H9 (cell line): ENCODE measurements at regions not wholly inside any gene's neighbourhood (a gene's known extent, or its start where the extent isn't known, plus 50 kb on each side); places are given as distances from the start of the nearest gene placed in this dataset.

Experiments
- DNase-seq: peaks from one replicate; pipeline ENCODE4 v3.0.0-alpha.2; 2017
- H2AFZ ChIP-seq: one replicate; pipeline ENCODE4 v1.6.1; 2013; ENCODE audit warnings: mild to moderate bottlenecking, low read length, control low read depth, moderate library complexity
- H2AK5ac ChIP-seq: 2 replicates; pipeline ENCODE4 v1.6.1; 2013; ENCODE audit warnings: low read length, control low read depth, mixed read lengths; ENCODE audit not compliant: insufficient read length
- H2BK120ac ChIP-seq: one replicate; pipeline ENCODE4 v1.6.1; 2013; ENCODE audit warnings: low read depth, mild to moderate bottlenecking, low read length, control low read depth, inconsistent platforms; ENCODE audit not compliant: poor library complexity, severe bottlenecking
- H2BK12ac ChIP-seq: 2 replicates; pipeline ENCODE4 v1.6.1; 2013; ENCODE audit warnings: low read length, control low read depth, mixed read lengths, low read depth; ENCODE audit not compliant: insufficient read length
- H2BK15ac ChIP-seq: 2 replicates; pipeline ENCODE4 v1.6.1; 2013; ENCODE audit warnings: low read depth, low read length, control low read depth
- H2BK20ac ChIP-seq: one replicate; pipeline ENCODE4 v1.6.1; 2013; ENCODE audit warnings: low read depth, mild to moderate bottlenecking, low read length, control low read depth, inconsistent platforms; ENCODE audit not compliant: poor library complexity, severe bottlenecking
- H2BK5ac ChIP-seq: 2 replicates; pipeline ENCODE4 v1.6.1; 2013; ENCODE audit warnings: low read length, control low read depth, mixed read lengths; ENCODE audit not compliant: insufficient read length
- H3K14ac ChIP-seq: 2 replicates; pipeline ENCODE4 v1.6.1; 2013; ENCODE audit warnings: low read length, control low read depth; ENCODE audit not compliant: insufficient read depth
- H3K18ac ChIP-seq: 2 replicates; pipeline ENCODE4 v1.6.1; 2013; ENCODE audit warnings: low read depth, mild to moderate bottlenecking, mixed read lengths, low read length, control low read depth; ENCODE audit not compliant: insufficient read length
- H3K23ac ChIP-seq: 2 replicates; pipeline ENCODE4 v1.6.1; 2013; ENCODE audit warnings: low read length, control low read depth, mixed read lengths, low read depth; ENCODE audit not compliant: insufficient read length
- H3K23me2 ChIP-seq: 2 replicates; pipeline ENCODE4 v1.6.1; 2013; ENCODE audit warnings: low read depth, mild to moderate bottlenecking, mixed read lengths, low read length, control low read depth; ENCODE audit not compliant: insufficient read length, poor library complexity, severe bottlenecking
- H3K27ac ChIP-seq: 2 replicates; pipeline ENCODE4 v1.5.1; 2013; ENCODE audit warnings: low read length, control low read depth, mixed read lengths, low read depth; ENCODE audit not compliant: insufficient read length
- H3K27me3 ChIP-seq: 2 replicates; pipeline ENCODE4 v1.6.1; 2013; ENCODE audit warnings: low read length, control low read depth, inconsistent platforms; ENCODE audit not compliant: insufficient read depth
- H3K4ac ChIP-seq: 2 replicates; pipeline ENCODE4 v1.6.1; 2013; ENCODE audit warnings: low read depth, mild to moderate bottlenecking, control low read depth, inconsistent platforms, low read length, moderate library complexity
- H3K4me1 ChIP-seq: 2 replicates; pipeline ENCODE4 v1.6.1; 2013; ENCODE audit warnings: low read length, control low read depth, inconsistent platforms; ENCODE audit not compliant: insufficient read depth
- H3K4me2 ChIP-seq: 2 replicates; pipeline ENCODE4 v1.6.1; 2013; ENCODE audit warnings: low read length, control low read depth, mixed read lengths; ENCODE audit not compliant: insufficient read length, insufficient read depth
- H3K56ac ChIP-seq: 2 replicates; pipeline ENCODE4 v1.6.1; 2013; ENCODE audit warnings: low read depth, mild to moderate bottlenecking, mixed read lengths, low read length, control low read depth; ENCODE audit not compliant: insufficient read length
- H3K79me1 ChIP-seq: 2 replicates; pipeline ENCODE4 v1.6.1; 2013; ENCODE audit warnings: low read depth, mild to moderate bottlenecking, moderate library complexity, low read length, control low read depth, inconsistent platforms; ENCODE audit not compliant: insufficient read depth, poor library complexity, severe bottlenecking
- H3K79me2 ChIP-seq: 2 replicates; pipeline ENCODE4 v1.6.1; 2013; ENCODE audit warnings: low read length, control low read depth, inconsistent platforms; ENCODE audit not compliant: insufficient read depth
- H3K9ac ChIP-seq: 2 replicates; pipeline ENCODE4 v1.6.1; 2013; ENCODE audit warnings: low read length, control low read depth, mixed read lengths; ENCODE audit not compliant: insufficient read length; ENCODE audit errors: extremely low read depth
- H3K9me3 ChIP-seq: one replicate; pipeline ENCODE4 v1.6.1; 2013; ENCODE audit warnings: low read depth, low read length, inconsistent platforms; ENCODE audit not compliant: control insufficient read depth
- H3T11ph ChIP-seq: one replicate; pipeline ENCODE4 v1.6.1; 2013; ENCODE audit warnings: mild to moderate bottlenecking, low read length, control low read depth, inconsistent platforms
- H4K20me1 ChIP-seq: one replicate; pipeline ENCODE4 v1.6.1; 2013; ENCODE audit not compliant: control insufficient read depth, insufficient read length, insufficient read depth
- H4K5ac ChIP-seq: 2 replicates; pipeline ENCODE4 v1.6.1; 2013; ENCODE audit warnings: low read depth, mild to moderate bottlenecking, mixed read lengths, low read length, control low read depth; ENCODE audit not compliant: insufficient read length
- H4K8ac ChIP-seq: replicated peaks from 2 replicates; pipeline ENCODE4 v1.6.1; 2013; ENCODE audit warnings: low read length, control low read depth, mixed read lengths, low read depth; ENCODE audit not compliant: insufficient read length
- H4K91ac ChIP-seq: 2 replicates; pipeline ENCODE4 v1.6.1; 2013; ENCODE audit warnings: low read depth, mild to moderate bottlenecking, moderate library complexity, mixed read lengths, low read length, control low read depth; ENCODE audit not compliant: insufficient read length
- H3K27ac Mint-ChIP-seq, 3 experiments: 2 replicates in 2 of 3; 3 replicates in 1 of 3; pipeline ENCODE4 v1.8.0; 2020 to 2021; ENCODE audit warnings: mixed read lengths in 3 of 3, mild to moderate bottlenecking in 1 of 3, moderate library complexity in 1 of 3
- H3K27me3 Mint-ChIP-seq: 2 replicates; pipeline ENCODE4 v1.8.0; 2021; ENCODE audit warnings: low read depth, mild to moderate bottlenecking, moderate library complexity, mixed read lengths
- H3K36me3 Mint-ChIP-seq, 3 experiments: 2 replicates in 2 of 3; 3 replicates in 1 of 3; pipeline ENCODE4 v1.8.0; 2020 to 2021; ENCODE audit warnings: low read depth in 3 of 3, mixed read lengths in 3 of 3; ENCODE audit not compliant: insufficient read depth in 1 of 3
- H3K4me1 Mint-ChIP-seq, 2 experiments: 2 replicates each; pipeline ENCODE4 v1.8.0; 2020; ENCODE audit warnings: mixed read lengths in 2 of 2
- H3K4me3 Mint-ChIP-seq, 2 experiments: 2 replicates in 1 of 2; 3 replicates in 1 of 2; pipeline ENCODE4 v1.8.0; 2020 to 2021; ENCODE audit warnings: mild to moderate bottlenecking in 2 of 2, mixed read lengths in 2 of 2, moderate library complexity in 1 of 2
- H3K9me3 Mint-ChIP-seq, 2 experiments: 2 replicates in 1 of 2; 3 replicates in 1 of 2; pipeline ENCODE4 v1.8.0; 2020; ENCODE audit warnings: mild to moderate bottlenecking in 2 of 2, mixed read lengths in 2 of 2, moderate library complexity in 1 of 2
- WGBS: extraction: QIAGEN DNeasy Blood & Tissue Kit; methylation state at CpG from one replicate; pipeline ENCODE4 v1.1.7; 2013; ENCODE audit warnings: missing lambda C conversion rate, low lambda C conversion rate, mixed read lengths; ENCODE audit not compliant: insufficient read length; ENCODE audit errors: extremely low coverage; 5-methylcytosine and 5-hydroxymethylcytosine counted together
- TF ChIP-seq, protein P1 (sequence below): fragments of 200-600 bp; sonication (generic); conservative IDR thresholded peaks from 3 replicates; pipeline ENCODE4 v1.8.0; 2021; ENCODE audit warnings: antibody characterized with exemption, mild to moderate bottlenecking

DNA sequence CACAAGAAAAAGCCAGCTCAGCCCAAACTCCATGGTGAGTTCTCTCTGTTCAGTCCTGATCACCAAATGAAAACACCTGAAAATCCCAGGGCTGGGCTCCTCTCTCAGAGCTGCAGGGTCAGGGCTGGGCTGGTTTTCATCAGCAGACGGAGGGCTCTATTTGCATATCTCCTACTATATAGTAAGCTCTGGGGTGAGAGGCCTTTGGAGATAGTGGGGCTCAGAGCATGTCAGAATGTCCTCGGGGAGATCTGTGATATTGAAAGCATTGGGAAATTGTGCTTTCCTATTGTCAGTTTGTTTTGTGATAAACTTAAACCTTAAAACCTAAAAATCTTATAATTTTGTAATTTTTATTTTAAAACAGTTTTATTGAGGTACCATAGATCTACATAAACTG, 742.6 kb downstream of the TMEM121 start:
- no peak overlapping the region for H4K5ac ChIP-seq
- no peak overlapping the region for H2BK120ac ChIP-seq
- Mint-ChIP-seq H3K27ac (no peak overlapping the region; a peak in 1 of 7 replicates), H3K4me1 (no peaks in the 10 kb centered on the region), H3K9me3 (peaks cover 84 to 94% of the 10 kb centered on the region in 2 experiments), H3K4me3 (peak overlapping the region in 1 of 2 experiments; percentile 31; a peak in 1 of 5 replicates), H3K27me3 (no peaks in the 10 kb centered on the region; the same call in none of the 2 replicates), H3K36me3 (peaks cover 7 to 21% (median 10%) of the 10 kb centered on the region in 3 experiments)
- no peaks in the 10 kb centered on the region for H3K4me1 ChIP-seq
- no peak overlapping the region for H3K4ac ChIP-seq
- peaks cover 85% of the 10 kb centered on the region for H3K9me3 ChIP-seq
- H4K20me1 ChIP-seq: no peaks in the 10 kb centered on the region
- no peak overlapping the region for H2AK5ac ChIP-seq
- H2BK20ac ChIP-seq: no peak overlapping the region
- no peak overlapping the region for H3K18ac ChIP-seq
- no peak overlapping the region for H2BK12ac ChIP-seq
- H3K27me3 ChIP-seq: no peaks in the 10 kb centered on the region
- H3K23me2 ChIP-seq: no peaks in the 10 kb centered on the region
- no peak overlapping the region for H3K27ac ChIP-seq
- H3K56ac ChIP-seq: no peak overlapping the region
- H4K91ac ChIP-seq: no peak overlapping the region
- TF ChIP-seq, protein P1, sequence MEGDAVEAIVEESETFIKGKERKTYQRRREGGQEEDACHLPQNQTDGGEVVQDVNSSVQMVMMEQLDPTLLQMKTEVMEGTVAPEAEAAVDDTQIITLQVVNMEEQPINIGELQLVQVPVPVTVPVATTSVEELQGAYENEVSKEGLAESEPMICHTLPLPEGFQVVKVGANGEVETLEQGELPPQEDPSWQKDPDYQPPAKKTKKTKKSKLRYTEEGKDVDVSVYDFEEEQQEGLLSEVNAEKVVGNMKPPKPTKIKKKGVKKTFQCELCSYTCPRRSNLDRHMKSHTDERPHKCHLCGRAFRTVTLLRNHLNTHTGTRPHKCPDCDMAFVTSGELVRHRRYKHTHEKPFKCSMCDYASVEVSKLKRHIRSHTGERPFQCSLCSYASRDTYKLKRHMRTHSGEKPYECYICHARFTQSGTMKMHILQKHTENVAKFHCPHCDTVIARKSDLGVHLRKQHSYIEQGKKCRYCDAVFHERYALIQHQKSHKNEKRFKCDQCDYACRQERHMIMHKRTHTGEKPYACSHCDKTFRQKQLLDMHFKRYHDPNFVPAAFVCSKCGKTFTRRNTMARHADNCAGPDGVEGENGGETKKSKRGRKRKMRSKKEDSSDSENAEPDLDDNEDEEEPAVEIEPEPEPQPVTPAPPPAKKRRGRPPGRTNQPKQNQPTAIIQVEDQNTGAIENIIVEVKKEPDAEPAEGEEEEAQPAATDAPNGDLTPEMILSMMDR: no peak
- no peak overlapping the region for H3K4me2 ChIP-seq
- H3K79me2 ChIP-seq: no peaks in the 10 kb centered on the region
- no peak overlapping the region for H3T11ph ChIP-seq
- H3K79me1 ChIP-seq: no peaks in the 10 kb centered on the region
- no peak overlapping the region for H3K23ac ChIP-seq
- H4K8ac ChIP-seq: no peak overlapping the region
- no peak overlapping the region for H2AFZ ChIP-seq
- DNase-seq: no peak
- H3K9ac ChIP-seq: no peak overlapping the region
- H2BK15ac ChIP-seq: no peak overlapping the region
- no peak overlapping the region for H3K14ac ChIP-seq
- no peak overlapping the region for H2BK5ac ChIP-seq
- WGBS: no CpG with 5 or more reads among the region's 2 CpGs
